DND-41 (cell line): ENCODE measurements at regions not wholly inside any gene's neighbourhood (a gene's known extent, or its start where the extent isn't known, plus 50 kb on each side); places are given as distances from the start of the nearest gene placed in this dataset.
"Not testable (repeated sequence)": the region's sequence is repeated elsewhere in the genome, so short reads cannot be mapped to it uniquely, and the experiment has no call there.

Source experiments
- ATAC-seq: fragments of 200-7000 bp; cut with Tn5 transposase; 3 replicates; pipeline ENCODE4 v1.9.1; 2021; ENCODE audit warnings: low read depth; ENCODE audit not compliant: insufficient read depth
- DNase-seq: peaks from one replicate; pipeline ENCODE4 v3.0.0-alpha.2; 2020
- H2AFZ ChIP-seq: 2 replicates; pipeline ENCODE4 v1.6.0; 2012; ENCODE audit warnings: low read depth, low read length
- H3K27ac ChIP-seq: 2 replicates; pipeline ENCODE4 v1.5.1; 2012; ENCODE audit warnings: low read length, inconsistent platforms
- H3K27me3 ChIP-seq: fragments of 200-600 bp; sonication (generic); 2 replicates; pipeline ENCODE4 v1.6.0; 2012; ENCODE audit warnings: low read length, mild to moderate bottlenecking, inconsistent platforms; ENCODE audit not compliant: insufficient read depth, poor library complexity
- H3K36me3 ChIP-seq: 2 replicates; pipeline ENCODE4 v1.5.1; 2012; ENCODE audit warnings: low read length, inconsistent platforms; ENCODE audit not compliant: insufficient read depth
- H3K4me1 ChIP-seq: 2 replicates; pipeline ENCODE4 v1.5.1; 2012; ENCODE audit warnings: mild to moderate bottlenecking, low read length; ENCODE audit not compliant: insufficient read depth
- H3K4me2 ChIP-seq: 2 replicates; pipeline ENCODE4 v1.6.0; 2012; ENCODE audit warnings: mild to moderate bottlenecking, moderate library complexity, low read length, inconsistent platforms; ENCODE audit not compliant: insufficient read depth
- H3K4me3 ChIP-seq, 2 experiments: fragments of 200-600 bp in 1 of 2; shearing (Covaris generic) in 1 of 2; 2 replicates each; pipeline ENCODE4 v1.5.1; 2012 to 2016; ENCODE audit warnings: inconsistent platforms in 2 of 2, low read length in 2 of 2, mild to moderate bottlenecking in 2 of 2, low read depth in 1 of 2, moderate library complexity in 1 of 2
- H3K79me2 ChIP-seq: 2 replicates; pipeline ENCODE4 v1.6.0; 2012; ENCODE audit warnings: low read length, inconsistent platforms; ENCODE audit not compliant: insufficient read depth
- H3K9ac ChIP-seq: 2 replicates; pipeline ENCODE4 v1.6.0; 2012; ENCODE audit warnings: low read depth, mild to moderate bottlenecking, inconsistent platforms, low read length, moderate library complexity
- H3K9me3 ChIP-seq: 2 replicates; pipeline ENCODE4 v1.5.1; 2012; ENCODE audit warnings: low read length, moderate library complexity, mild to moderate bottlenecking, inconsistent platforms; ENCODE audit not compliant: insufficient read depth, severe bottlenecking
- H4K20me1 ChIP-seq: 2 replicates; pipeline ENCODE4 v1.6.0; 2012; ENCODE audit warnings: low read length; ENCODE audit not compliant: insufficient read depth
- CTCF ChIP-seq: IDR thresholded peaks from 2 replicates; pipeline ENCODE4 v1.5.1; 2012; ENCODE audit warnings: borderline replicate concordance, low read length, moderate library complexity, mild to moderate bottlenecking; ENCODE audit not compliant: poor library complexity, severe bottlenecking; ENCODE audit errors: extremely low read depth
- EZH2 ChIP-seq: IDR thresholded peaks from 3 replicates; pipeline ENCODE4 v1.6.1; 2012; ENCODE audit warnings: borderline replicate concordance, low read depth, mild to moderate bottlenecking, moderate library complexity, low read length, inconsistent platforms; ENCODE audit not compliant: severe bottlenecking

GRCh38 chr2:125330133-125330532 lies 1305.0 kb downstream of the CNTNAP5 start:
- no peak for TF ChIP-seq CTCF
- no peak for TF ChIP-seq EZH2

GRCh38 chr2:125341353-125341752 lies 1314.6 kb upstream of the GYPC start:
- H3K9me3 ChIP-seq: no peaks in the 10 kb centered on the region
- H2AFZ ChIP-seq: no peak overlapping the region
- no peaks in the 10 kb centered on the region for H4K20me1 ChIP-seq
- no peak overlapping the region for H3K4me3 ChIP-seq
- H3K9ac ChIP-seq: no peak overlapping the region
- no peak overlapping the region for H3K4me2 ChIP-seq
- H3K4me1 ChIP-seq: no peaks in the 10 kb centered on the region
- ATAC-seq: no peak
- TF ChIP-seq CTCF (no peak), EZH2 (no peak)
- no peak for DNase-seq
- H3K27ac ChIP-seq: no peak overlapping the region
- no peaks in the 10 kb centered on the region for H3K27me3 ChIP-seq
- H3K79me2 ChIP-seq: no peaks in the 10 kb centered on the region
- H3K36me3 ChIP-seq: no peaks in the 10 kb centered on the region

More at GRCh38 chr2:125330133-125330532, 1305.0 kb downstream of the CNTNAP5 start:
- no peaks in the 10 kb centered on the region for H3K27me3 ChIP-seq
- no peak overlapping the region for H3K4me2 ChIP-seq
- H4K20me1 ChIP-seq: no peaks in the 10 kb centered on the region
- no peak overlapping the region for H3K4me3 ChIP-seq
- no peaks in the 10 kb centered on the region for H3K36me3 ChIP-seq
- H3K79me2 ChIP-seq: no peaks in the 10 kb centered on the region
- H3K9me3 ChIP-seq: peaks cover 5% of the 10 kb centered on the region
- ATAC-seq: no peak
- H2AFZ ChIP-seq: no peak overlapping the region
- no peak for DNase-seq
- no peak overlapping the region for H3K27ac ChIP-seq
- H3K9ac ChIP-seq: no peak overlapping the region
- no peaks in the 10 kb centered on the region for H3K4me1 ChIP-seq

- H3K4me2 ChIP-seq, H3K79me2 ChIP-seq, DNase-seq, H3K9ac ChIP-seq, H2AFZ ChIP-seq, H4K20me1 ChIP-seq, H3K27ac ChIP-seq, ATAC-seq, H3K36me3 ChIP-seq, H3K9me3 ChIP-seq, H3K4me3 ChIP-seq, H3K27me3 ChIP-seq, H3K4me1 ChIP-seq: not testable (repeated sequence)
Measured at GRCh38 chr2:125353542-125353941, 1302.4 kb upstream of the GYPC start.

- ATAC-seq (no peak), DNase-seq (no peak)
- Histone ChIP-seq H4K20me1 (no peaks in the 10 kb centered on the region), H3K9ac (no peak overlapping the region), H3K79me2 (no peaks in the 10 kb centered on the region), H3K36me3 (no peaks in the 10 kb centered on the region), H3K27ac (no peak overlapping the region), H2AFZ (no peak overlapping the region), H3K9me3 (no peaks in the 10 kb centered on the region), H3K4me2 (no peak overlapping the region), H3K4me1 (no peaks in the 10 kb centered on the region), H3K4me3 (no peak overlapping the region), H3K27me3 (no peaks in the 10 kb centered on the region)
- no peak for TF ChIP-seq CTCF
- TF ChIP-seq EZH2: no peak
Measured at GRCh38 chr2:125364192-125364983, 1291.6 kb upstream of the GYPC start.
